Smooth muscle cell (in vitro differentiated cells): ENCODE measurements at regions not wholly inside any gene's neighbourhood (a gene's known extent, or its start where the extent isn't known, plus 50 kb on each side); places are given as distances from the start of the nearest gene placed in this dataset.

Experiments used
- DNase-seq: peaks from one replicate; lab custom pipeline; 2025; ENCODE audit not compliant: unreplicated experiment; lab: John Stamatoyannopoulos, UW
- H2AFZ ChIP-seq: fragments of 200-600 bp; sonication (generic); 2 replicates; pipeline ENCODE4 v1.6.0; 2016; ENCODE audit warnings: antibody characterized with exemption, low read depth, mild to moderate bottlenecking
- H3F3A ChIP-seq: fragments of 200-600 bp; sonication (generic); 2 replicates; pipeline ENCODE4 v1.6.0; 2017; ENCODE audit warnings: antibody characterized with exemption, low read depth
- H3K27ac ChIP-seq: fragments of 200-600 bp; sonication (generic); 2 replicates; pipeline ENCODE4 v1.5.1; 2016; ENCODE audit warnings: low read depth, mild to moderate bottlenecking
- H3K27me3 ChIP-seq: fragments of 200-600 bp; sonication (generic); 2 replicates; pipeline ENCODE4 v1.6.1; 2016; ENCODE audit warnings: low read depth, mild to moderate bottlenecking
- H3K36me3 ChIP-seq: fragments of 200-600 bp; sonication (generic); 2 replicates; pipeline ENCODE4 v1.5.1; 2016; ENCODE audit warnings: low read depth
- H3K4me1 ChIP-seq: fragments of 200-600 bp; sonication (generic); 2 replicates; pipeline ENCODE4 v1.5.1; 2016; ENCODE audit warnings: low read depth
- H3K4me2 ChIP-seq: fragments of 200-600 bp; sonication (generic); 2 replicates; pipeline ENCODE4 v1.6.0; 2016; ENCODE audit warnings: mild to moderate bottlenecking
- H3K4me3 ChIP-seq: fragments of 200-600 bp; sonication (generic); 2 replicates; pipeline ENCODE4 v1.5.1; 2016; ENCODE audit warnings: mild to moderate bottlenecking
- H3K79me2 ChIP-seq: fragments of 200-600 bp; sonication (generic); 2 replicates; pipeline ENCODE4 v1.6.0; 2016; ENCODE audit warnings: low read depth, mild to moderate bottlenecking
- H3K9ac ChIP-seq: fragments of 200-600 bp; sonication (generic); 2 replicates; pipeline ENCODE4 v1.6.0; 2016; ENCODE audit warnings: low read depth
- H3K9me3 ChIP-seq: fragments of 200-600 bp; sonication (generic); replicated peaks from 2 replicates; pipeline ENCODE4 v1.5.1; 2016; ENCODE audit warnings: low read depth
- H4K20me1 ChIP-seq: fragments of 200-600 bp; sonication (generic); 2 replicates; pipeline ENCODE4 v1.6.0; 2016; ENCODE audit warnings: low read depth
- CTCF ChIP-seq: fragments of 200-600 bp; sonication (generic); IDR thresholded peaks from 2 replicates; pipeline ENCODE4 v1.5.1; 2017; ENCODE audit warnings: borderline replicate concordance, mild to moderate bottlenecking, antibody characterized with exemption; ENCODE audit not compliant: insufficient read depth, poor library complexity, severe bottlenecking
- WGBS: methylation state at CpG from one replicate; pipeline ENCODE4 v1.1.7; 2016; ENCODE audit warnings: low lambda C conversion rate; 5-methylcytosine and 5-hydroxymethylcytosine counted together

DNA sequence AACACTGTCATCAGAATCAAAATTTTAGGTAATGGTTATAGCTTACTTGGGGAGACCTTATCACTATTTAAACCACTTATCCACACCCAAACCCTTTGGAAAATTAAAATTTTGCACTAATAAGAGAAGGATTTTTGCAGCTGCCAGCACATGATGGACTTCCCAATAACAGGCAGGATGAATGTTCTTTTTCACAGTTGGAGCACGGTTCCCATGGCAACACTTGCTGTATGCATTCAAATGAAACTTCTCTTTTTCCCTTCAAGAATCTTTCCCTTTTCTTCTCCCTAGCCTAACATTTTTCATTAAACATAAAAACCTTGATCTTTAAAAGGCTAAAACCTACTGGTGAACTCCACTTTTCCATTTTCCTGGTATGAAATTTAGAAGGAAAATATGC, 768.2 kb downstream of the KCTD8 start:
- H3K4me1 ChIP-seq, result no peaks in the 10 kb centered on the region
- H3K79me2 ChIP-seq, result no peaks in the 10 kb centered on the region
- DNase-seq, result no peak
- H4K20me1 ChIP-seq, result no peaks in the 10 kb centered on the region
- no peak overlapping the region for H3K4me2 ChIP-seq
- WGBS, result 96% methylated on average over 1 of the region's 1 CpG
- no peaks in the 10 kb centered on the region for H3K27me3 ChIP-seq
- H3F3A ChIP-seq, result no peaks in the 10 kb centered on the region
- no peak overlapping the region for H3K4me3 ChIP-seq
- TF ChIP-seq CTCF, result no peak
- no peaks in the 10 kb centered on the region for H3K9me3 ChIP-seq
- no peak overlapping the region for H3K27ac ChIP-seq
- no peak overlapping the region for H3K9ac ChIP-seq
- no peaks in the 10 kb centered on the region for H3K36me3 ChIP-seq
- no peak overlapping the region for H2AFZ ChIP-seq

DNA sequence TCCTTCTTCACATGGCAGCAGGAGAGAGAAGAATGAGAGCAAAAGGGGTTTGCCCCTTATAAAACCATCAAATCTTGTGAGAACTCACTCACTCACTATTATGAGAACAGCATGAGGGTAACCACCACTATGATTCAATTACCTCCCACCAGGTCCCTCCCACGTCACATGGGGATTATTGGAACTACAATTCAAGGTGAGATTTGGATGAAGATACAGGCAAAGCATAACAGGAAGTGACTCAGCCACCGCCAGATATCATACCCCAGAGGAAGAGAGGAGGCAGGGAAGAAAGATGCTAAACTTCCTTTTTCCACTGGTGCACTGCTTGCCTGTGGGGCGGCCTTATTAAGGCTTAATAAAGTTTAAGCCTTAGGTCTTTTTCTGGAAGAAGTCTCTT, 766.1 kb downstream of the KCTD8 start:
- no peak overlapping the region for H3K27ac ChIP-seq
- no peaks in the 10 kb centered on the region for H3F3A ChIP-seq
- no peak overlapping the region for H3K9ac ChIP-seq
- no peak for DNase-seq
- no peak overlapping the region for H2AFZ ChIP-seq
- H3K79me2 ChIP-seq, result no peaks in the 10 kb centered on the region
- no peaks in the 10 kb centered on the region for H3K4me1 ChIP-seq
- no peaks in the 10 kb centered on the region for H3K9me3 ChIP-seq
- H3K36me3 ChIP-seq, result no peaks in the 10 kb centered on the region
- no peaks in the 10 kb centered on the region for H3K27me3 ChIP-seq
- H3K4me2 ChIP-seq, result no peak overlapping the region
- H3K4me3 ChIP-seq, result no peak overlapping the region
- no peak for TF ChIP-seq CTCF
- WGBS, result 87% methylated on average over 3 of the region's 3 CpGs
- no peaks in the 10 kb centered on the region for H4K20me1 ChIP-seq

DNA sequence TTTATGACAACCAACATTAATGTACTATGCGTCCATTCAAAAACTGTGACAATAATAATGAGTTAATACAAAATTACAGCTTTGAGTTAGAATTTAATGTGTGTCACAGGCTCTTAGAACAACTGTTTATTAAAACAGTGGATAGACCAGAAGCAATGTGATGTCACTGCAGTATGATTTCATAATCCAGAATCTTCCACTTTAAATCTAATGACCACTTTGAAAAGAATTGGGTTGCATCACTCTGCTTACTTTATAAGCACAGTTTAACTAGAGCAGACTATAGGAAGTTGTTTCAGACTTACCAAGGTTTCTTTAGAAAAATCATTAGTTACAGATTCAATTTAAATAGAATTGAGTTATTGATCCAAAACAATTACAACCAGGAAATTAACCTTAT, 758.5 kb downstream of the KCTD8 start:
- Histone ChIP-seq H2AFZ (no peak overlapping the region), H3K4me1 (no peaks in the 10 kb centered on the region), H3K27ac (no peak overlapping the region), H3K36me3 (no peaks in the 10 kb centered on the region), H4K20me1 (no peaks in the 10 kb centered on the region), H3F3A (no peaks in the 10 kb centered on the region), H3K79me2 (no peaks in the 10 kb centered on the region), H3K27me3 (no peaks in the 10 kb centered on the region), H3K9ac (no peak overlapping the region), H3K9me3 (no peaks in the 10 kb centered on the region), H3K4me3 (no peak overlapping the region), H3K4me2 (no peak overlapping the region)
- TF ChIP-seq CTCF, result no peak
- no peak for DNase-seq
- WGBS, result 81% methylated on average over 1 of the region's 1 CpG

DNA sequence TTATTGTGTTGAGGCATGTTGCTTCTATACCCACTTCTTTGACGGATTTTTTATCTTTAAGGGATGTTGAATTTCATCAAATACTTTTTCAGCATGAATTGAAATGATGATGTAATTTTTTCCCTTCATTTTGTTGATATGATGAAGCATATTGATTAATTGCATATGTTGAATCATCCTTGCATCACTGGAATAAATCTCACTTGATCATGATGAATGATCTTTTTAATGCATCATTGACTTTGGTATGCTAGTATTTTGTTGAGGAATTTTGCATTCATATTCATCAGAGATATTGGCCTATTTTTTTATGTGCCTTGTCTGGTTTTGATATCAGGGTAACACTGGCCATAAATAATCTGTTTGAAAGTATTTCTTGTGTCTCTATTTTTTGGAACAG, 754.7 kb downstream of the KCTD8 start:
- DNase-seq, result no peak
- no peaks in the 10 kb centered on the region for H4K20me1 ChIP-seq
- H3F3A ChIP-seq, result no peaks in the 10 kb centered on the region
- no peak overlapping the region for H3K4me3 ChIP-seq
- H3K79me2 ChIP-seq, result no peaks in the 10 kb centered on the region
- H3K9me3 ChIP-seq, result no peaks in the 10 kb centered on the region
- no peak overlapping the region for H3K4me2 ChIP-seq
- no peak overlapping the region for H3K27ac ChIP-seq
- WGBS, result 50% methylated on average over 1 of the region's 1 CpG
- no peak overlapping the region for H2AFZ ChIP-seq
- H3K36me3 ChIP-seq, result no peaks in the 10 kb centered on the region
- no peak for TF ChIP-seq CTCF
- H3K27me3 ChIP-seq, result no peaks in the 10 kb centered on the region
- H3K9ac ChIP-seq, result no peak overlapping the region
- H3K4me1 ChIP-seq, result no peaks in the 10 kb centered on the region
